HepG2 (cell line): ENCODE measurements at regions not wholly inside any gene's neighbourhood (a gene's known extent, or its start where the extent isn't known, plus 50 kb on each side); places are given as distances from the start of the nearest gene placed in this dataset.

Source experiments
- ATAC-seq: fragments of 200-7000 bp; cut with Tn5 transposase; 3 replicates; pipeline ENCODE4 v1.9.1; 2020; ENCODE audit warnings: mild to moderate bottlenecking, moderate library complexity
- BruUV-seq: library from RNA; stranded (reverse); fragments of 400-500 nt; replicated peaks from 2 replicates; lab custom pipeline; 2021; lab: Mats Ljungman, UMichigan
- CTCF ChIA-PET: fragments of 300-600 bp; formaldehyde crosslinking; extraction: SDS; loops from one replicate; lab custom pipeline; 2021; ENCODE audit warnings: low total read pairs, inconsistent platforms, low intra/inter-chr PET ratio; lab: Yijun Ruan, JAX
- POLR2A ChIA-PET: fragments of 350-600 bp; sonication (Branson Sonifier 250); formaldehyde crosslinking; loops from one replicate; lab custom pipeline; 2020; ENCODE audit warnings: antibody characterized with exemption, inconsistent platforms; lab: Yijun Ruan, JAX
- DNase-seq: peaks from one replicate; pipeline ENCODE4 v3.0.0-alpha.2; 2015; ENCODE audit warnings: low spot score
- FAIRE-seq: peaks from 3 replicates; lab custom pipeline; 2011; peaks lifted over from hg19 to GRCh38; lab: Jason Lieb, UNC
- H2AFZ ChIP-seq: one replicate; pipeline ENCODE4 v1.6.1; 2011; ENCODE audit warnings: low read length, inconsistent platforms
- H3K27ac ChIP-seq: fragments of 300-600 bp; 3 replicates; pipeline ENCODE4 v1.8.0; 2011; ENCODE audit warnings: mixed run types, mild to moderate bottlenecking, mixed read lengths, low read length, inconsistent platforms; ENCODE audit not compliant: insufficient read depth; ENCODE audit errors: extremely low read length
- H3K27me3 ChIP-seq, 2 experiments: fragments of 200-600 bp in 1 of 2; 2 replicates in 1 of 2; 3 replicates in 1 of 2; pipeline versions ENCODE4 v1.6.0 to v1.8.0; 2011; ENCODE audit warnings: low read length in 2 of 2, mild to moderate bottlenecking in 2 of 2, moderate library complexity in 2 of 2, inconsistent platforms in 1 of 2; ENCODE audit not compliant: insufficient read depth in 2 of 2, control insufficient read depth in 1 of 2
- H3K36me3 ChIP-seq, 2 experiments: fragments of 200-600 bp in 1 of 2; replicated peaks in 1 of 2; 2 replicates in 1 of 2; 3 replicates in 1 of 2; pipeline versions ENCODE4 v1.5.1 to v1.8.0; 2011; ENCODE audit warnings: low read length in 2 of 2, inconsistent platforms in 1 of 2; ENCODE audit not compliant: insufficient read depth in 2 of 2, control insufficient read depth in 1 of 2
- H3K4me1 ChIP-seq: 2 replicates; pipeline ENCODE4 v1.5.1; 2012; ENCODE audit warnings: low read length, inconsistent platforms; ENCODE audit not compliant: insufficient read depth
- H3K4me2 ChIP-seq: 2 replicates; pipeline ENCODE4 v1.6.0; 2011; ENCODE audit warnings: low read depth, low read length, inconsistent platforms
- H3K4me3 ChIP-seq, 3 experiments: fragments of 200-600 bp in 1 of 3; sonication (generic), shearing (Covaris generic) in 1 of 3; replicated peaks in 1 of 3; 2 replicates each; pipeline ENCODE4 v1.5.1; 2011 to 2016; ENCODE audit warnings: low read length in 3 of 3, inconsistent platforms in 2 of 3, low read depth in 2 of 3, mild to moderate bottlenecking in 2 of 3, control low read depth in 1 of 3, mixed read lengths in 1 of 3; ENCODE audit not compliant: insufficient read depth in 1 of 3
- H3K79me2 ChIP-seq: one replicate; pipeline ENCODE4 v1.6.1; 2011; ENCODE audit warnings: low read length, inconsistent platforms; ENCODE audit not compliant: insufficient read depth
- H3K9ac ChIP-seq: 2 replicates; pipeline ENCODE4 v1.6.0; 2011; ENCODE audit warnings: mild to moderate bottlenecking, low read depth, low read length, inconsistent platforms; ENCODE audit not compliant: insufficient read depth
- H3K9me3 ChIP-seq: 2 replicates; pipeline ENCODE4 v1.5.1; 2012; ENCODE audit warnings: mild to moderate bottlenecking, low read length
- H4K20me1 ChIP-seq: 2 replicates; pipeline ENCODE4 v1.6.0; 2011; ENCODE audit warnings: inconsistent platforms, mild to moderate bottlenecking, low read length, moderate library complexity; ENCODE audit not compliant: insufficient read depth
- ELF1 ChIP-seq: sonication (generic); formaldehyde crosslinking; IDR thresholded peaks from 2 replicates; pipeline ENCODE4 v1.4.0; 2020; ENCODE audit warnings: missing genetic modification reagents
- HMG20B ChIP-seq: conservative IDR thresholded peaks from 2 replicates; pipeline ENCODE4 v1.6.1; 2016; ENCODE audit warnings: missing genetic modification reagents, missing compliant biosample characterization
- KAT8 ChIP-seq: IDR thresholded peaks from 2 replicates; pipeline ENCODE4 v1.6.1; 2016; ENCODE audit warnings: missing genetic modification reagents, missing compliant biosample characterization
- TOPORS ChIP-seq: sonication (generic); formaldehyde crosslinking; IDR thresholded peaks from 2 replicates; pipeline ENCODE4 v1.8.0; 2023; ENCODE audit warnings: mild to moderate bottlenecking, missing genetic modification reagents
- WGBS: methylation state at CpG from one replicate; pipeline ENCODE4 v1.1.6; 2017; ENCODE audit warnings: low lambda C conversion rate; 5-methylcytosine and 5-hydroxymethylcytosine counted together
- in situ Hi-C: cut with HindIII; loops from 2 replicates; pipeline ENCODE4 v1.10.0; 2017; ENCODE audit warnings: low pct_unique_long_range_greater_than_20kb; ENCODE audit not compliant: extremely low pct_ligation_motif_present
- intact Hi-C: fragments of 100-400 bp; cut with micrococcal nuclease; formaldehyde crosslinking; loops from one replicate; pipeline ENCODE4 v1.10.0; 2022; ENCODE audit not compliant: unreplicated experiment
- TF ChIP-seq, protein P1 (sequence below): sonication (generic); formaldehyde crosslinking; IDR thresholded peaks from 2 replicates; pipeline ENCODE4 v1.4.0; 2020; ENCODE audit warnings: mild to moderate bottlenecking, missing genetic modification reagents, borderline replicate concordance

DNA sequence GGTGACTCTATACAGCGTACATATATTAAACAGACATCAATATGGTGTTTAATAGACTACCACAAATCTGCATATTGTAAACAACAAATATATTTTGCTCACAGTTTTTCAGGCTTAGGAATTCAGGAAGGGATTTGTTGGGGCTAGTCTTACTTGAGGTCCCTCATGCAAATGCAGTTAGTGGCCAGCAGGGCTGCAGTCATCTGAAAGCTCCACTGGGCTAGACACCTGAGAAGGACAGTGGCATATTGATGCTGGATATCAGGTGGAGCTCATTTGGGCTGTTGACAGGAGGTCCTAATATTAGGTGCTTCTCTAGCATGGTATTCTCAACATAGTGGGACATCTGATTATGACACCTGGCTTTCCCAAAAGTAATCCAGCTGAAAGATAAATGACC, 493.8 kb upstream of the PABPC4L start:
- ATAC-seq (peak; percentile 37; the same call in 1 of the 3 replicates), DNase-seq (no peak)
- CTCF ChIA-PET = no interaction called here
- no peak overlapping the region for H2AFZ ChIP-seq
- in situ Hi-C loops = no loop called here
- intact Hi-C loops = no loop called here
- WGBS = 0% methylated on average over 1 of the region's 1 CpG
- H3K27ac ChIP-seq = no peak overlapping the region
- H3K9ac ChIP-seq = no peak overlapping the region
- H3K79me2 ChIP-seq = no peaks in the 10 kb centered on the region
- H3K4me2 ChIP-seq = no peak overlapping the region
- no peaks in the 10 kb centered on the region for H3K4me1 ChIP-seq
- no peaks in the 10 kb centered on the region for H3K9me3 ChIP-seq
- no peaks in the 10 kb centered on the region for H3K27me3 ChIP-seq
- H3K36me3 ChIP-seq = no peaks in the 10 kb centered on the region
- H3K4me3 ChIP-seq = no peak overlapping the region
- TF ChIP-seq ELF1 (no peak), HMG20B (CRISPR knock-in tag) (no peak), KAT8 (no peak), TOPORS (CRISPR knock-in tag) (no peak)
- TF ChIP-seq, protein P1, sequence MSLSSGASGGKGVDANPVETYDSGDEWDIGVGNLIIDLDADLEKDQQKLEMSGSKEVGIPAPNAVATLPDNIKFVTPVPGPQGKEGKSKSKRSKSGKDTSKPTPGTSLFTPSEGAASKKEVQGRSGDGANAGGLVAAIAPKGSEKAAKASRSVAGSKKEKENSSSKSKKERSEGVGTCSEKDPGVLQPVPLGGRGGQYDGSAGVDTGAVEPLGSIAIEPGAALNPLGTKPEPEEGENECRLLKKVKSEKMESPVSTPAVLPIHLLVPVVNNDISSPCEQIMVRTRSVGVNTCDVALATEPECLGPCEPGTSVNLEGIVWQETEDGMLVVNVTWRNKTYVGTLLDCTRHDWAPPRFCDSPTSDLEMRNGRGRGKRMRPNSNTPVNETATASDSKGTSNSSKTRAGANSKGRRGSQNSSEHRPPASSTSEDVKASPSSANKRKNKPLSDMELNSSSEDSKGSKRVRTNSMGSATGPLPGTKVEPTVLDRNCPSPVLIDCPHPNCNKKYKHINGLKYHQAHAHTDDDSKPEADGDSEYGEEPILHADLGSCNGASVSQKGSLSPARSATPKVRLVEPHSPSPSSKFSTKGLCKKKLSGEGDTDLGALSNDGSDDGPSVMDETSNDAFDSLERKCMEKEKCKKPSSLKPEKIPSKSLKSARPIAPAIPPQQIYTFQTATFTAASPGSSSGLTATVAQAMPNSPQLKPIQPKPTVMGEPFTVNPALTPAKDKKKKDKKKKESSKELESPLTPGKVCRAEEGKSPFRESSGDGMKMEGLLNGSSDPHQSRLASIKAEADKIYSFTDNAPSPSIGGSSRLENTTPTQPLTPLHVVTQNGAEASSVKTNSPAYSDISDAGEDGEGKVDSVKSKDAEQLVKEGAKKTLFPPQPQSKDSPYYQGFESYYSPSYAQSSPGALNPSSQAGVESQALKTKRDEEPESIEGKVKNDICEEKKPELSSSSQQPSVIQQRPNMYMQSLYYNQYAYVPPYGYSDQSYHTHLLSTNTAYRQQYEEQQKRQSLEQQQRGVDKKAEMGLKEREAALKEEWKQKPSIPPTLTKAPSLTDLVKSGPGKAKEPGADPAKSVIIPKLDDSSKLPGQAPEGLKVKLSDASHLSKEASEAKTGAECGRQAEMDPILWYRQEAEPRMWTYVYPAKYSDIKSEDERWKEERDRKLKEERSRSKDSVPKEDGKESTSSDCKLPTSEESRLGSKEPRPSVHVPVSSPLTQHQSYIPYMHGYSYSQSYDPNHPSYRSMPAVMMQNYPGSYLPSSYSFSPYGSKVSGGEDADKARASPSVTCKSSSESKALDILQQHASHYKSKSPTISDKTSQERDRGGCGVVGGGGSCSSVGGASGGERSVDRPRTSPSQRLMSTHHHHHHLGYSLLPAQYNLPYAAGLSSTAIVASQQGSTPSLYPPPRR = no peak
- TF ChIP-seq, all 625 proteins: peak for 0
- POLR2A ChIA-PET = no interaction called here
- H4K20me1 ChIP-seq = no peaks in the 10 kb centered on the region
- BruUV-seq = no TSS peak
- no peak for FAIRE-seq
